NCI-H2081 (cell line): ENCODE measurements at regions not wholly inside any gene's neighbourhood (a gene's known extent, or its start where the extent isn't known, plus 50 kb on each side); places are given as distances from the start of the nearest gene placed in this dataset.

Experiments
- DNase-seq, 2 experiments: peaks; one replicate each; lab custom pipeline; 2025; lab: John Stamatoyannopoulos, UW

DNA sequence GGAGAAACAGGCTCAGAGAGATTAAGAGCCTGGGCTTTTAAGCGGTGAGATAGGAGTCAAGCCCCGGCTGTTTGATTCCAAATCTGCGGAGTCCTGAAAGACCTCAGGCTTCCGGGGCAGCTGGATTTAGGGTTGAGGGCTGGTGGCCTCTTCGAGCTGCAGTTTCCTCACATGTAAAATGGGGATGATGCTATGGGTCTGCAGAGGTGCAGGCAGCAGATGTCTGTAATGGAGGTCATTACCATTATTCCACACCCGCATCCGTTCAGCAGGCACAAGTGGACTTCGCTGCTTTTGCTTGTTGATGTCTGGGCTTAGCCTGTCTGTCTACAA, 175.6 kb upstream of the HS6ST1 start:
- DNase-seq, result no peak

DNA sequence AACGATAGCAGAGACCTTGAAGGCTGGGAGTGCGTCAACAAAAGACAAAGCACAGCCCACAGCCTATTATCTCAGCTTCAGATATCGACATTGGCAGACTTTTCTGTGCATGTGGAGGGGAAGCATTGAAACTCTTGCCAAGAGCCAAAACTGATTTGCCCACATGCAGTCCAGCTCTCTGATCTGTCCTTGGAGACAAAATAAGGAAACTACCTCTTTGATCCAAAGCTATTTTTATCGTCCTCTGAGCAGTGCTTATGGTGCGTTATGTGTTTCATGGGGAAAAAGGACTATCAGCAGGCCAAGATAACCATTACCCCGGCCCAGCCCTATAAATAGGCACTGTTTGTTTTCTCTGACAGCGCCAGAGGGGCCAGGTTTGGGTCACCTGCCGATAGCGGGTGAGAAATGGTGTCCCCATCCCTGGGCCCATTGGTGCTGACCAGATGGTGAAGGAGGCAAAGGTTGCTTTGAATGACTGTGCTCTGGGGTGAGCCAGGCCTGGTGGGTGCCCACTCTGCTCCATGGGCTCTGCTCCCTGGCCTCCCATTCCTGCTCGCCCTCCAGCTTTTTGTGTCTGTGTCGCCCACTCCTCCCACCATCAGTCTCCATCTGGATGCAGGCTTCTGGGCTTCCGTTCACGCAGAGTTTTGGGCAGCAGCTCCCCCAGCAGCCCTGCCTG, 176.1 kb upstream of the HS6ST1 start:
- DNase-seq, result peak in 1 of 2 experiments; percentile 3

DNA sequence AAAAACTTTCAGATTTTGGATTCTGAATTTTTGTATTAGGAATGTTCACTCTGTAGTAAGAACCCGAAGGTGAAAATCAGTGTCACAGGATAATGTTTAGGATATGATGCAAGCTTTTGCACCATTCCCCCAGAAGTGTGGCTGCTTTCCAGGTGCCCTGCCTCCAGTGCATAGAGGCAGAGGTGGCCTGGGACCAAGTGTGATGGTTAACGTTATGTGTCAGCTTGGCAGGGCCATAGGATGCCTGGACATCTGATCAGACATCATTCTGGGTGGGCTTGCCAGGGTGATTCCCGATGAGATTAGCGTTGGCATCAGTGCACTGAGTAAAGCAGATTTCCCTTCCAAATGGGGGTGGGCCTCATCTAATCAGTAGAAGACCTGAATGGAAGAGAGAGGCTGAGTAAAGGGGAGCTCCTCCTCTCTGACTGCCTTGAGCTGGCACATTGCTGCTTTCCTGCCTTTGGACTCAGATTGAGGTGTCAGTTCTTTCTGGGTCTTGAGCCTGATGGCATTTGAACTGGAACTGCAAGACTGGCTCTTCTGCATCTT, 177.4 kb upstream of the HS6ST1 start:
- no peak for DNase-seq

DNA sequence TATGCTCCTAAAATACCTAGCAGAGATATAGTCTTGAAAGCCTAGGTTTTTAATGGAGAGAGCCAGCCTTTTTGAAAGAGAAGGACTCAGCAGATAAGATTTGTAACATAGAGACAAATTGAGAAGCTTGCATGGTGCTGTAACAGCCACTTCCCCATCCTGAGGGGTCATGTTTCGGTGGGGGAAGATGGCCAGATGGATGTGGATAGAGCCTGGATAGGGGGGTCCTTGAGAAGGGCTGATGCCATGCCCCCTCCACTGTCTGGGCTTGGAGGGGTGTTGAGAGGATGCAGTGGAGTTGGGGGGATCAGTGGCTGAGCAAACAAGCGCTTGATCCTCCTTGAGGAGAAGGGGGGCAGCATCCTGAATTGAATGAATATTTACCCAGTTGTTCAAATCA, 178.0 kb upstream of the HS6ST1 start:
- no peak for DNase-seq

DNA sequence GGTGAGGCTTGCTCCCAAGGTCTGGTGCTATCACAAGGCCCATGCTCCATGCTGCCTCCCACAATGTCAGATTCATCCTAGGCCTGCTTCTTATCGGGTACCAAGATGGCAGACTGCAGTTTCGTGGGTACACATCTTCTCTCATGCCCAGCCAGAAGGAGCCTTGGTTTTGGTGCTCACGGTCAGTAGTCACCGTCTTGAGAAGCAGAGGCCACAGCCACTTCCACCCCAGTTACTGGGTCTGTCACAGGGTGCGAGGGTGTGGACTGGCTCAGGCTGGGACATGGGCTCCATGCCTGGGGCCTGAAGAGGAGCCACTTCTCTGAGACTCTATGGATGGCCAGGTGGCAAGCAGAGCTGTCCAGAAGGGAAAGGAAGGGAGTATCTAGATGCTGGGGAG, 178.8 kb upstream of the HS6ST1 start:
- DNase-seq, result no peak

DNA sequence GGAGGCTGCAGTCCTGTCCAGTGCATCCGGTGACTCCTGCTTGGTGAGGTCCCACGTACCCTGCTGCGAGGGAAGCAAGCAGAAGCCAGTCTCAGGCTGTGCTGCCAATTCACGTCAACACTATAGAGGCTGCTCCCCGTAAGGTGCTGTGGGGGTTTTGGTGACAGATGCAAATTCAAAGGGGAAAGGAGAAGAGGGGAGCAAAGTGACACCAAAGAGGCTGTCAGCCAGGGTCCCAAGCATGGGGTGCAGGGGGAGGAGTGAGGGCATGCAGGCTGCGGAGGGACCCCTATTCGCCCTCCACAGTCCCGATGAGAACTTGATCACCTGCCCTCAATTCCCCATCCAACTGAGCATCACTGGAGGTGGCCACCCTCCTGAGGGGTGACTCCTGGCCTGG, 179.4 kb upstream of the HS6ST1 start:
- no peak for DNase-seq

DNA sequence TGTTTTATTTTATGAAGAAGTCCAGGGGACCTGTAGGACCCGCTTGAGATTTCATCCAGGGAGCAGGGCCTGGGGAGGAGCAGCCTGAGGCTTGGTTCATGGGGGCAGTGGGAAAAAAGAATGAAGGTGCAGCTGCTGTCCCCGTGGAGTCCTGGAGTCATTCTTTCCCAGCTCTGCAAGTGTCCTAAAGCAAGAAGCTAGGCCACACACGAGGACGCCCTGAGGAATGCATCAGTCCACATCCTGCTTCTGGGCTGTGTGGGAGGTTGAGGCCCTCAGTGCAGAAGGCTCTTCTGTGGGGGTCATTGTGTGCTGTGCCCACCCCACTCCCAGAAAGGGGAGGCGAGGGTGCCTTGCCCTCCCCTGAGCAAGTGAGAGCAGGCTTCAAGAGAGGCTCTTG, 179.9 kb upstream of the HS6ST1 start:
- DNase-seq, result no peak

DNA sequence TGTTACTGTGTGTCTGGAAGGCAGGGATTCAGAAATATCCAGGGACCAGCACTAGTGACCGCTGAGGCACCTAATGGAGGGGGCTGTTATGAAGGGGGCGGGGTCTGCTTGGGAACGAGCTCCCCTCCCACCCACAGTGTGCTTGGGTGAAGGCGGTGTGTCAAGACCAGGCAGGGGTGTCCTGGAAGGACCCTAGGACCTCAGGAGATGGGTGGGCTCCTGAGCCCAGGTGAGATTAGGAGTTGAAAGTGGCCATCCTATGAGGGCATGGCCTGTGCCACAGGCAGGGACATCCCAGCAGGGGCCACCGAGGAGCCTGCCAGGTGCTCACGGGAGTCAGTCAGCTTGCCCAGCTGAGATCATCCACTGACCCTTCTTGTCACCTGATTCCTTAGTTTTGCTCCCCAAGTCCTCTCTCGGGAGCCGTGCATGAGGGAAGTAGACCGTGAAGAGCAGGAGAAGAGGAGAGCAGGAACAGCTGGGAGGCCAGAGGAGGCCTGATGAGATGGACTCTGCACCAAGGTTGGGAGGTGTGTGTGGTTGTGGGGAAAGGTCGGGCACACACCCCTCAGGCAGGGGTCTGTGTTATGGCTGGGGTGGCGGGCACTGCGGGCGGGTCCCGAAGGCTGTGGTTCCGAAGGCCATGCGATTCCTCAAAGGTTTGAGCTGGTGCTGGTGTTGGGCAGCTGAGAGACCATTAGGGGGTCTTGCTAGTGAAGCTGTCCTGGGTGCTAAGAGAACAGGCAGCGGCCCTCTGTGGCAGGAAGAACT, 180.9 kb upstream of the HS6ST1 start:
- no peak for DNase-seq

DNA sequence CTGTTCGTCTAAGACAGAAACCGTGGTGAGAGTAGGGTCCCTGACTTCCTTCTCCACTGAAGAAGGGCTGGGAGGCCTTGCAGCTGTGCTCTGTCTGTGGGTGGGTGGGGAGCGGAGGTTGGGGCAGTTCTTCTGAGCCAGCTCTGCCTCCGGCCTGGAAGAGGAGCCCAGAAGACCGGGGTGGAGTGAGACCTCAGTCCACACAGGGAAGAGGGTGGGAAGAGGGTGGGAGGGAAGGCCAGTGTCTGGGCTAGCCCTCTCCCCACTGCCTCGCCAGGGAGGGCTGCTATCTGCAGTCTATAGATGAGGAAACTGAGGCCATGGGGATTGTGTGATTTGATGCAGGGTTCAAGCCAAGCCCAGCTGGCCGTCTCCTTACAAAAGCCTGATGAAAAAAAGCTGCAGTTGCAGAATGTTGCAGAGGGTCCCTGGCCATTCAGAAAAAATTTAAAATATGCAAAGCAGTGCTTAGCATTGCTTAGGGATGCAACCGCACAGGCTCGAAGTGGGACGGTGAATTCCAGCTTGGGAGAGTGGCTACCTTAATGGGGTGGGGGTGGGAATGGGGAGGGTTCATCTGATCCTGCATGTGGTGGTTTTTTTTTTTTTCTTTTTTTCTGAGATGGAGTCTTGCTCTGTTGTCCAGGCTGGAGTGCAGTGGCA, 181.6 kb upstream of the HS6ST1 start:
- no peak for DNase-seq

DNA sequence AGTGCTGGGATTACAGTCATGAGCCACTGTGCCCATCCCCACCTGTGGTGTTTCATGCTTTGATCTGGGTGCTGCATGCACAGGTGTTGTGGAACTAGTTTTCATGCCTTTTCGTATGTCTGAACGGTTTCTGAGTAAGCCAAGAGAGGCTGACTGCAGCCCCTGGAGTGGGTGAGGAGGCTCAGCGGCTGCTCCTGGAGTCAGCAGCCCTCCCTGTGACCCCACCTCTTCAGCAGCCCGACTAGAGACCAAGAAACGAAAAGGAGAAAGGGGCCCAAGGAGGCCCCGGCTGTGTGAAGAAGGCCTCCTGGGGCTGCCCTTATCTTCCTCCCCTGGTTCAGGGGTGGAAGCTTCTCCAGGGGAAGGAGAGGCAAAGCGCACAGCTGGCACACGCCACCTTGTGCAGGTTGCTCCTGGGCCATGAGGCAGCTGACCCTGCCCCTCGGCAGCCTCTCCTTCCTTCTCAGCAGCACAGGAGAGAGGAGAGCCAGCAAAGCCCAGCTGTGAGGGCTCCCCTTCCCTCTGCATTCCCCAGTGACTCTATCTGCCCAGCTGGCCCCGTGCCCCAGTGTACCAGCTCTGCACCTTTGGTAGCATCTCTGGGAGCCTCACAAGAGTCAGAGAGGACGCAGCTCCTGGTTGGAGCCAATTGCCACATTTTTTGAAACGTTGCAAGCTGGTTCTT, 182.5 kb upstream of the HS6ST1 start:
- DNase-seq, result no peak

DNA sequence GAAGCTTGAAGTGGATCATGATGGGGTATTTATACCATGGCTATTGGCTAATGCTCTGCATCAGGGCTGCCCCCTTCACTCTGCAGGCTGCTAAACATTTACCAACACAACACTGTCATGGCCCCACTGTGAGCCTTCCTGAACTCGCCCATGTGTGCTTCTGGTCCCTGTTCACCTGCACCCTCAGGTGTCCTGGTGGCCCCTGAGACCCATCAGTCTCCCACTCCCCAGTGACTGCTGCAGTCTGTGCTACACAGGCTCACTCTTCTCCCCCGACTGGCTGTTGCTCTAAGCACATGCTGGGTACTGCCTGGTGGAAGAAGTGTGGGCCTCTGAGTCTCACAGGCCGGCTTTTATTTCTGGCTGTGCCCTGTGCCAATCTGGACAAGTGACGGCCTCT, 183.0 kb upstream of the HS6ST1 start:
- no peak for DNase-seq

DNA sequence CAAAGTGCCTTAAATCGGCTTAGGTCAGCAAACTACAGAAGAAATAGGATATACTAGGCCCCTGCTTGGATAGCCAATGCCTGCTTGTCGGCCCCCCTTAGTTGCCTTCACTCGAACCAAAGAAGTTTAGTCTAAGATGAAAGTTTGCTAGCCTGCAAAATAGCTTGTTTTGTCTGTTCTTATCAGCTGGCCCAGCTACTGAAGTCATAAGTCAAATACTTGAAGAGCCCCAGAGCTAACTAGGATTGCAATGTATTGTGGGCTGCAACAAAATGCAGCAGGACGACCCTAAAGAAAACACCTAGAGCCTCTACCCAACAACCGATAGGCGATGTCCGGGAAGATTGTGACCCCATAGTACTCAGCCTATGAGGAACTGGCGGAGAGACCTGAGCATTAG, 183.5 kb upstream of the HS6ST1 start:
- DNase-seq, result no peak

DNA sequence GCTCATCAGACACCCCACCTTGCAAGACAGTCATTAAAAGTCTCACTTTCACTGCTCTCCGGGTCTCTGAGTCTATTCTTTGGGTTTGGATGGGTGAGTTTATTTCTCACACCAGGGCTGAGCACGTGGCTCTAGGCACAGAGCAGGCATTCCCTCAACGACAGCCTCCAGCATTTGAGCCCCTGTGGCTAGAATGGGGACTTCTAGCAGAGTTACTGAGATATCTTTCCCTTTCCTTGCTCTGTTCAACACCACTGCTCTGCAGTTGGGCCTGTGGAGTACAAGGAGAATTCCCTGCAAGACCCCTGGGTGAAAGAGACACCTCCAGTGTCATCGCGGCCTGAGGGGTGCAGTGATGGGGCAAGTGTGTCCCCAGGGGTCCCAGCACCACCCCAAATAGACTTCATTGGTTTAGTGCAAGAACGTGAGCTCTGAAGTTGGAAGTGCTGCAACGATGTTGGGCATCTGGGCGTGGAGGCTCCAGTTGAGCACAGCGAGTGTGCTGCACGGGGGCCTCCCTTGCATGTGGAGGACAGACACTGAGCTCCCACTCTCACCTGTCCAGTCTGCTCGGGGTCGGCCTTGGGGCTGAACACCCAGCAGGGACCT, 184.1 kb upstream of the HS6ST1 start:
- DNase-seq, result no peak

DNA sequence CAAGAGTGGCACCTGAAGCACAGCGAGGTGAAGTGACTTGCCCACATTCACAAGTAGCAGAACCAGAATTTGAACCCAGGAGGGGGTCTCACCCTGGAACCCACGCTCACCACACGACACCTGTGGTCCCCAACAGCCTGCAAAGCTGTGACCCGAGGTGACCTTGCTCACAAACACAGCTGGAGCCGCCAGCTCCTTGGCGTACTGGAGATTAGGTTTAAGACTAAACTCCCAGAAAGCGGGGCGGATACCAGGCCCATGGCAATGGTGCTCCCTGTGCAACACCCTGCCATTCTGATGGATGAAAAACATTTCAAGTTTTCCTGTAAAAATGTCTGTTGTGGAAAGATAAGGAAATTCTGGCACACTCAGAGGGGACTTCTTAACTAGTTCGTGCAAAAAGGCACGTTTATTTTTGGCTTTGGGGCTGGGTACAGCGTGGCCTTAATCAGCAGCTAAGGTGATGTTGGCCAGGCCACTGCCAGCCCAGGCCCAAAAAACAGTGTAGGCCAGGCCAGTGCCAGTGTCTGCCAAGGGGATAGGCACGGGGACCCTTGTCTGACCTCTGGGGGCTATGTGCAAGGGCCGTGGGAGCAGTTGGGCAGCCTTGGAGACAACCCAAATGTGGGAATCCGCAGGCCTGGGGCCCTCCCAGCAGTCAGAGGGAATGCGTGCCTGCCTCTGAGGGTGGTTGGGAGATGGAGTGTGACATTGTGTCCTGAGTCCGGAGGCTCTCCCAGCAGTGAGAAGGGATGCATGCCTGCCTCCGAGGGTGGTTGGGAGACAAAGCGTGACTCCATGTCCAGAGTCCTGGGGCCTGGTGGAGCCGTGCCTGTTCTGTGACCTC, 185.0 kb upstream of the HS6ST1 start:
- DNase-seq, result no peak

DNA sequence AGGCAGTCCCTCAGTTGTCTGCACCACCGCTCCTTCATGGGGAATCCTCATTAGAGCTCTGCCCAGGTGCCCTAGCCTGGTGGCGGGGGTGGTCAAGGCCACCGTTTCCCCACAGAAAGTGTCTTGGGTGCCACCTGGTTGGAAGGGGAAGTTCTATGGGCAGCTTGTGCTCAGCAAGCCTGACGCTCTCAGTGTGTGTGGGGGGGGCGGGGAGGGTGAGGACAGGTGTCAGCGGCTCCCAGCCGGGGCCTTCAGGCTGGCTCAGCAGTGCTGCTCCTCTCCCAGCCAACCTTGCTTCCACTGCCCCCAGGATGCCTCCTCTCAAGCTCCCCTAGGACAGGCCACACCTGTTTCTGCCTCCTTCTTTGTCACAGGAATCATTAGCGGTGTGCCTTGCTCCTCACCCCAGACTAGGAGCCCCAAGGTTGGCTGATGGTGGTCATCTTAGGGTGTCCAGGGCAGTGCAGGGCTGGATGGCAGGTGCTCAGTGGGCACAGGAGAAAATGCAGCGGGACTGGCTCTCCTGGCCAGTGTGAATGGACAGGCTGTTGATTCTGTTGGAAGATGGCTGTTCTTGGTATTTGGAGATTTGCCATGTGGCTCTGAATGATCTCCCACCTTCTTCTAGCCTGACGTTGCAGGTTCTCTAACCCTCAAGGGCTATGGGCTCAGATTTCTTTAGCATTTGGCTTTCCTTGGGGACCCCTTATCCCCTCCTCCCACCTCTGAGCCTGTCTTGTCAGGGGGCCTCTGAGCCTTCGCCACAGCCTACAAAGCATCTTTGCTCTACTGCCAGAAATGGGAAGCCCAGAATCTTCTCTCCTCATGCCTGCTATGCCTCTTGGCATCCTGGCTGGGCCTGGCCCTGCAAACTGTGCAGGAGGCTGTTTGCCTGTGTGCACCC, 185.8 kb upstream of the HS6ST1 start:
- DNase-seq, result peak in 1 of 2 experiments; percentile 0

DNA sequence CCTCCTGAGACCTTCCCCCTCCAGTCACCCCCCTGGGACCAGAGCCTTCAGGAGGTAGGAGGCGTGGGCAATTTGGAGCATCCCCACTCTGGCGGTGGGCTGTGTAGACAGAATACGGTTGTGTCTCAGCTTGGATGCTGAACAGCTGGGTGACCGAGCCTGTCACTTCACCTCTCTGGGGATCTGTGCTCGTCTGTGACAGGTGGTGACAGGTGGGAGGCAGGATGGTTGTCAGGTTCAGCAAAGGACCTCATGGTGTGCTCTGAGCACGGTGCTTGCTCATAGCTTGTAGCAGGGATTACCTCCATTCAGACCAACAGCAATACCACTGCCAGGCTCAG, 186.5 kb upstream of the HS6ST1 start:
- no peak for DNase-seq

DNA sequence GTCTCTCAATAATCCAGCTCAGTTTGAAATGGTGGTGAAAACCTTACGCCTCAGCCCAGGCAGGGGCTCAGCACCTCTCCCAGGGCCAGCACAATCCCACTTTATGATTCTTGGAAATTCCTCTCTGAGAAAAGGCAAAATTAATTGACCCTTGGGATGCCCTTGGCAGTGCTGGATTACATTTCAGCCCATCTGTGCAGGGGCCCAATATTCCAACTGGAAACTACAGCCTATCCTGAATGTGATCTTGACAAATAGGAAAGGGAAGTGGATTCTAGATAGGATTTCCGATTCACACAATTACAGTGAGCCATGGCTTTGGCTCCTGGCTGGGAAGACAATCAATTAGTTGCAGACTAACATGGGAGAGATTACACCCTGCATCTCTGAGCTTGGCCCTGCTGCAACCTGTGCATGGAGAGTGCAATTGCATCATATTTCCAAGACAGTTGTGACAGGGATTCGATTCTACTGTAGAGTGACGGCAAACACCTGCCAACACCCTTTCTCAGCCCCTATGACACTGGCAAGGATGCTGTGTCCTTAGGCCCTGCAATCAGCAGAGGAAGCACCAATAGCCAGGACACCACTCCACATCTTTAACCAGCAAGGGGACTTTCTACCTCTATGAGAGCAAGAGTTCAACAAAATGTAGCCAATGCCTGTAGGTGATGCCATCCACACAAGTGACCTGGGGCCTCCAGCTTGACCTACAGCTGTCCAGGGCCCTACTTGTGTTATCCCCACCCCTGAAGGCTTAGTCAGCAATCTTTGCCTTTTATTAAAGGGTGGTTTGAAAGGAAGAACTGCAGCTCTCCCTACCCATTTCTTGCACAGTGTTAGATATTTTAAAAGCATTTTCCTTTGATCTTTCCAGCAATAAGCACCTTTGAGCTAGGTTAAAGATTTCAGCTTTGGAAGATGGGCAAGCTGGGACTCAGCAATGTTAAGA, 187.2 kb upstream of the HS6ST1 start:
- DNase-seq, result no peak

DNA sequence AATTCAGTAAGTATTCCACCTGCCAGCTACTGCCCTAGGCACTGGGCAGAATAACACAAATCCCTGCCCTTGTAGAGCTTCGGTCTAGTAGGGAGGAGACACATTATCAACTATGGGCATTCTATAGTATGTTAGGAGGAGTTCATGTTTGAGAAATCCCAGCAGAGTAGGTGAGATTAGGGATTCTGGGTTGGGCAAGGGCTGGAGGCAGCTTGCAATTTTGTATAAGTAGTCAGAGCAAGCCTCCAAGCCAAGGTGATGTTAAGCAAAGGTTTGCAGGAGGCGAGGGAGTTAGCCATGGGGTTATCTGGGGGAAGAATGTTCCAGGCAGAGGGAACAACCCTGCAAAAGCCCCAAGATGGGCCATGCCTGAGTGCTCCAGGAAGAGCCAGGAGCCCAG, 187.9 kb upstream of the HS6ST1 start:
- DNase-seq, result no peak
